Activated CD8-positive, alpha-beta T cell treated with anti-CD3 and anti-CD28 coated beads, Interleukin-2, amount 10 ng/mL, durations not matched to agents 7 days and 5 days (primary cell): ENCODE measurements at regions not wholly inside any gene's neighbourhood (a gene's known extent, or its start where the extent isn't known, plus 50 kb on each side); places are given as distances from the start of the nearest gene placed in this dataset.

Experiments used
- ATAC-seq: fragments of 150-1000 bp; cut with Tn5 transposase; one replicate; pipeline ENCODE4 v1.10.0; 2021; ENCODE audit warnings: moderate library complexity
- CTCF ChIA-PET: fragments of 350-600 bp; sonication (Branson Sonifier 250); formaldehyde crosslinking; loops from one replicate; lab custom pipeline; 2021; ENCODE audit warnings: antibody characterized with exemption; lab: Charles Lee
- POLR2A ChIA-PET: fragments of 350-600 bp; sonication (Branson Sonifier 250); formaldehyde crosslinking; loops from one replicate; lab custom pipeline; 2021; ENCODE audit warnings: antibody characterized with exemption; lab: Charles Lee
- DNase-seq: peaks from one replicate; pipeline ENCODE4 v3.0.0-alpha.2; 2020
- H3K27ac Mint-ChIP-seq: one replicate; pipeline ENCODE4 v1.8.0; 2021; ENCODE audit warnings: mild to moderate bottlenecking, mixed read lengths
- H3K27me3 Mint-ChIP-seq: one replicate; pipeline ENCODE4 v1.8.0; 2021; ENCODE audit warnings: low read depth, mixed read lengths
- H3K36me3 Mint-ChIP-seq: one replicate; pipeline ENCODE4 v1.8.0; 2021; ENCODE audit warnings: low read depth, mixed read lengths
- H3K4me1 Mint-ChIP-seq: one replicate; pipeline ENCODE4 v1.8.0; 2021; ENCODE audit warnings: low read depth, mixed read lengths
- H3K4me3 Mint-ChIP-seq: one replicate; pipeline ENCODE4 v1.8.0; 2021; ENCODE audit warnings: mild to moderate bottlenecking, mixed read lengths
- H3K9me3 Mint-ChIP-seq: one replicate; pipeline ENCODE4 v1.8.0; 2022; ENCODE audit warnings: mixed read lengths; ENCODE audit not compliant: insufficient read depth

DNA sequence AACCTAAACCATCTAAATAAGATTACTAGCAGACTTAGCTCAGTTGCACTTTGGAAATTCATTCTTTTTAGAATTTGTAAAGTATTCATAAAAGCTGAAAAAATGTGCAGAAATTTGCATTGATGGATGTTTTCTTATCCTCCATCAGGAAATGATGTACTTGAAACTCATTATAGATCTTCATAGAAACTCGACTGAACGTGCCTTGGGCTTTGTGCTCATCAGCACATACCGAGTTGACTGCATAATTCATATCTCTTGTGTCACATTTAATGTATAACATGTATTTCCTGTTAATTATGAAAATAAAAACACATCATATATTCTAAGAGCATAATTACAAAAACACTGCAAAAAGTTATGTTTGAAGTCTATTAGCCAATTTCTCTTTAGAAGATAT, 290.9 kb upstream of the NR5A2 start:
- no peak for ATAC-seq
- H3K4me3 Mint-ChIP-seq = no peak overlapping the region
- H3K27ac Mint-ChIP-seq = no peak overlapping the region
- H3K36me3 Mint-ChIP-seq = no peaks in the 10 kb centered on the region
- H3K4me1 Mint-ChIP-seq = no peaks in the 10 kb centered on the region
- no peak for DNase-seq
- ChIA-PET CTCF (no interaction called here), POLR2A (no interaction called here)
- H3K9me3 Mint-ChIP-seq = no peaks in the 10 kb centered on the region
- peaks cover 6% of the 10 kb centered on the region for H3K27me3 Mint-ChIP-seq

- H3K4me3 Mint-ChIP-seq = no peak overlapping the region
Measured at GRCh38 chr1:199741586-199741985, 285.9 kb upstream of the NR5A2 start.

GRCh38 chr1:199742547-199742946, 285.0 kb upstream of the NR5A2 start:
- H3K4me3 Mint-ChIP-seq = no peak overlapping the region
- no peak for DNase-seq

More at GRCh38 chr1:199741586-199741985, 285.9 kb upstream of the NR5A2 start:
- H3K36me3 Mint-ChIP-seq = no peaks in the 10 kb centered on the region
- peaks cover 4% of the 10 kb centered on the region for H3K27me3 Mint-ChIP-seq
- DNase-seq = no peak
- no peaks in the 10 kb centered on the region for H3K4me1 Mint-ChIP-seq
- ChIA-PET POLR2A (no interaction called here), CTCF (no interaction called here)
- no peak overlapping the region for H3K27ac Mint-ChIP-seq
- no peak for ATAC-seq
- H3K9me3 Mint-ChIP-seq = no peaks in the 10 kb centered on the region

GRCh38 chr1:199743227-199743626, 284.3 kb upstream of the NR5A2 start:
- ChIA-PET CTCF (no interaction called here), POLR2A (no interaction called here)
- no peaks in the 10 kb centered on the region for H3K36me3 Mint-ChIP-seq
- no peak overlapping the region for H3K27ac Mint-ChIP-seq
- DNase-seq (no peak), ATAC-seq (no peak)
- no peaks in the 10 kb centered on the region for H3K4me1 Mint-ChIP-seq
- no peaks in the 10 kb centered on the region for H3K9me3 Mint-ChIP-seq
- no peak overlapping the region for H3K4me3 Mint-ChIP-seq
- H3K27me3 Mint-ChIP-seq = peaks cover 7% of the 10 kb centered on the region

More at GRCh38 chr1:199742547-199742946, 285.0 kb upstream of the NR5A2 start:
- ChIA-PET CTCF (no interaction called here), POLR2A (no interaction called here)
- Mint-ChIP-seq H3K27ac (no peak overlapping the region), H3K4me1 (no peaks in the 10 kb centered on the region), H3K27me3 (peaks cover 7% of the 10 kb centered on the region), H3K9me3 (no peaks in the 10 kb centered on the region), H3K36me3 (no peaks in the 10 kb centered on the region)
- ATAC-seq = no peak

- ChIA-PET CTCF (no interaction called here), POLR2A (no interaction called here)
- ATAC-seq (no peak), DNase-seq (no peak)
- no peaks in the 10 kb centered on the region for H3K9me3 Mint-ChIP-seq
- H3K4me3 Mint-ChIP-seq = no peak overlapping the region
- no peak overlapping the region for H3K27ac Mint-ChIP-seq
- H3K27me3 Mint-ChIP-seq = peaks cover 3% of the 10 kb centered on the region
- H3K36me3 Mint-ChIP-seq = no peaks in the 10 kb centered on the region
- no peaks in the 10 kb centered on the region for H3K4me1 Mint-ChIP-seq
Measured at GRCh38 chr1:199746666-199747384, 280.7 kb upstream of the NR5A2 start.

- Mint-ChIP-seq H3K9me3 (no peaks in the 10 kb centered on the region), H3K4me1 (no peaks in the 10 kb centered on the region), H3K27ac (no peak overlapping the region), H3K4me3 (no peak overlapping the region), H3K27me3 (peaks cover 3% of the 10 kb centered on the region), H3K36me3 (no peaks in the 10 kb centered on the region)
- CTCF ChIA-PET = no interaction called here
- POLR2A ChIA-PET = no interaction called here
- ATAC-seq = no peak
- no peak for DNase-seq
Measured at GRCh38 chr1:199747984-199748383, 279.5 kb upstream of the NR5A2 start.

DNA sequence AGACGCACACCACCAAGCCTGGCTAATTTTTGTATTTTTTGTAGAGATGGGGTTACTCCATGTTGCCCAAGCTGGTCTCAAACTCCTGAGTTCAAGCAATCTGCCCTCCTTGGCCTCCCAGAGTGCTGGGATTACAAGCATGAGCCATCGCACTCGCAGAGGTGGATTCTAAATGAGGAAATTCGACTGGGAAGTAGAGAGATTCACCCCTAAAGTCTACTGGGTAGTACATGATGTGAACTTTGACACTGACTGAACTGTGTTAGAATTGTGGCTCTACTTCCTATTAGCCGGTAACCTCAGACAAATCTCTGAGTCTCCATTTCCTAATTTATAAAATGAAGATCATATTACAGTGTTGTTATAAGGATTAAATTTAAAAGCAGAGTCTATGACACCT, 276.0 kb upstream of the NR5A2 start:
- H3K4me3 Mint-ChIP-seq = no peak overlapping the region

DNA sequence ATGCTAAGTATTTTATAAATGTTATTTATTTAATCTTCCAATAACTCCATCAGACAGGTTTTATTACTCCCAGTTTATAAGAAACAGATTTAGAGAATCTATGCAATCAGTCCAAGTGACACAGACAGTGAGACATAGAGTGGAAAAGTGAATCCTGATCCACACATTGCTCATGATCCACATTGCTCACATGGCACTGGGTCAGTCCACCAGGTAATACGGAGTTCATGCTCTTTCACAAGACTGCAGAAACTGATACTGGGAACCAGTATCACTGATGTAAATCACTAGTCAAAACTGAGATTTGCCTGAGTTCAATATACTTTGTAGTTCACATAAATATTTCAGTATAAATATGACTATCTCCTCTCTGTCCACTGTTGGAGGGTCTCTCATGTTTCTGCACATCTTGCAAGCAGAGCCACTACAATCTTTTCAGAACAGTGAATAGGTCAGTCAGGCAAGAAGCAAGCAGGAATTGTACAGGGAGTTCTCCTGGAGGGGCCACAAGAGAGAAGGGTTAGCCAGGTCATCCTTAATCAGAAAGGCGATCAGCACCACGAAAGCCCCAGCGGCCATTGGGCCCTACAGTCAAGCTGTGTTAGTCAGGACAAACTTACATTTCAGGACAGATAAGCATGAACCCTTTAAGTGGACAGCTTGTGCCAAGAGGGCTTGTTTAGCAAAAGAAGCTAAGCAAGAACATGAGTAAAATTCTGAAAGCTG, 275.4 kb upstream of the NR5A2 start:
- CTCF ChIA-PET = interaction anchor here (1.2 kb wide), 1 partner anchor 27 kb away, joined by 3 read pairs; no protein-coding TSS in a partner anchor
- ATAC-seq (no peak), DNase-seq (no peak)
- Mint-ChIP-seq H3K4me1 (no peaks in the 10 kb centered on the region), H3K4me3 (no peak overlapping the region), H3K27ac (no peak overlapping the region), H3K36me3 (no peaks in the 10 kb centered on the region), H3K27me3 (peaks cover 9% of the 10 kb centered on the region), H3K9me3 (no peaks in the 10 kb centered on the region)
- POLR2A ChIA-PET = no interaction called here

More for the DNA sequence above, 276.0 kb upstream of the NR5A2 start:
- no peak for ATAC-seq
- Mint-ChIP-seq H3K36me3 (no peaks in the 10 kb centered on the region), H3K27ac (no peak overlapping the region), H3K4me1 (no peaks in the 10 kb centered on the region), H3K9me3 (no peaks in the 10 kb centered on the region), H3K27me3 (peaks cover 7% of the 10 kb centered on the region)
- POLR2A ChIA-PET = no interaction called here
- CTCF ChIA-PET = no interaction called here
- no peak for DNase-seq

DNA sequence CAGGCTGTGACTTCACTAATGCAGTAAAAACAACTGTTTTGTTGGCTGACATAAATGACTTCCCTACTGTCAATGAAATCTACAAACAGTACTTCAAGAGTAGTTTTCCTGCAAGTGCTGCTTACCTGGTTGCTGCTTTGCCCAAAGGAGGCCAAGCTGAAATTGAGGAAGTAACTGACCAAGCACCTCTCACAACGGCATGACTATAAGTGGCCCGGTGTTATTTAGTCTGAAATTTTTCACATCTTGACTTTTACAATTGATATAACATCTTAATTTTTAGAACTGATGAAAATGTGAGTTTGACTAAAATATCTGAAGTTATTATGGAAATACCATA, 274.9 kb upstream of the NR5A2 start:
- ATAC-seq (no peak), DNase-seq (no peak)
- H3K27me3 Mint-ChIP-seq = peaks cover 8% of the 10 kb centered on the region
- no peak overlapping the region for H3K27ac Mint-ChIP-seq
- no peaks in the 10 kb centered on the region for H3K9me3 Mint-ChIP-seq
- ChIA-PET CTCF (interaction anchor here (1.2 kb wide), 1 partner anchor 27 kb away, joined by 3 read pairs; no protein-coding TSS in a partner anchor), POLR2A (no interaction called here)
- no peak overlapping the region for H3K4me3 Mint-ChIP-seq
- no peaks in the 10 kb centered on the region for H3K36me3 Mint-ChIP-seq
- no peaks in the 10 kb centered on the region for H3K4me1 Mint-ChIP-seq

DNA sequence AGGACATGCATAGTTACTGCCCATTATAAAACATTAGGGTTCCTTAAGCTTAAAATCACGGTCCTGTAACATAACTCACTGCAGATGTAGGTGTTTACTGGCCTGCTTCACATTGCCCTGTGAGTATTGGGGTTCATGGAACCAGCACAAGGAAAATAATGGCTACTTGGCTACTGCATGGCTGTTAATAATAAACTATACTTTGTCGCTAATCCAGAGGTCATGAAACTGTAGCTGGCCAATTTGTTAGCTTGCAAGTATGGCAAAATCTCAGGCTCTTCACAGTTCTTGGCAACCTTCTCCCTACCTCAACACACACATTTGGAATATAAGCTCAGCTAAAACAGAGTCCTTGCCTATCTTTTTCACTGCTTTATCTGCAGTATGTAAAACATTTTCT, 274.0 kb upstream of the NR5A2 start:
- Mint-ChIP-seq H3K9me3 (no peaks in the 10 kb centered on the region), H3K27me3 (peaks cover 8% of the 10 kb centered on the region), H3K27ac (no peak overlapping the region), H3K36me3 (no peaks in the 10 kb centered on the region), H3K4me3 (no peak overlapping the region), H3K4me1 (no peaks in the 10 kb centered on the region)
- ATAC-seq (no peak), DNase-seq (no peak)
- ChIA-PET POLR2A (no interaction called here), CTCF (interaction anchor here (1.2 kb wide), 1 partner anchor 26 kb away, joined by 3 read pairs; no protein-coding TSS in a partner anchor)

DNA sequence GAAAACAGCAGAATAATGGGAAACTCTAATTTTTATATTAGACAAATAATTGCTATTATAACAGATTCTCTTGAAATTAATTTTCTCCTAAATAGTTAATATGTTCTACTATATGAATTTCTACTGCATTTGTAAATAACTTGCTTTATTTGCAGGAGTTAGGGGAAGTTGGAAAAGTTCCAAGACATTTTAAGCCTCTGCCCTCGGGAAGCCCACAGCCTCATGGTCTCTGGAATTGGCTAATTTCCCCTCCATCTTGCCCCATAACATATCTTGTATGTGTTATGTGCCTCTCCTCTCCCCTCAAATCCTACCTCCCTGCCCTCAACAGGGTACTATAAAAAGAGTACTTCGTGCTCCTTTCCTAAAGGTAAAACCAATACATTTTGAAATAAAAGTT, 271.4 kb upstream of the NR5A2 start:
- Mint-ChIP-seq H3K27me3 (peaks cover 8% of the 10 kb centered on the region), H3K36me3 (no peaks in the 10 kb centered on the region), H3K27ac (no peak overlapping the region), H3K4me1 (no peaks in the 10 kb centered on the region), H3K9me3 (no peaks in the 10 kb centered on the region), H3K4me3 (no peak overlapping the region)
- ATAC-seq (no peak), DNase-seq (no peak)
- ChIA-PET POLR2A (no interaction called here), CTCF (no interaction called here)

GRCh38 chr1:199758626-199759255, 268.8 kb upstream of the NR5A2 start:
- no peak for DNase-seq
- CTCF ChIA-PET = no interaction called here
- ATAC-seq = no peak
- H3K27ac Mint-ChIP-seq = no peak overlapping the region
- no peak overlapping the region for H3K4me3 Mint-ChIP-seq
- peaks cover 8% of the 10 kb centered on the region for H3K27me3 Mint-ChIP-seq
- H3K36me3 Mint-ChIP-seq = no peaks in the 10 kb centered on the region
- POLR2A ChIA-PET = no interaction called here
- H3K9me3 Mint-ChIP-seq = no peaks in the 10 kb centered on the region
- no peaks in the 10 kb centered on the region for H3K4me1 Mint-ChIP-seq
